Aorta (tissue), 5 donors: ENCODE measurements at regions not wholly inside any gene's neighbourhood (a gene's known extent, or its start where the extent isn't known, plus 50 kb on each side); places are given as distances from the start of the nearest gene placed in this dataset.
A peak's percentile ranks its signal among the peaks of the same experiment; 100 is the strongest.
"Not testable (repeated sequence)": the region's sequence is repeated elsewhere in the genome, so short reads cannot be mapped to it uniquely, and the experiment has no call there.

Source experiments
- ATAC-seq: fragments of 200-7000 bp; cut with Tn5 transposase; one replicate; pipeline ENCODE4 v1.9.1; 2022; ENCODE audit warnings: moderate library complexity; ENCODE audit not compliant: low FRiP score
- DNase-seq, 2 donors: peaks; one replicate each; pipeline ENCODE4 v3.0.0-alpha.2; 2020
- H3K27ac ChIP-seq, 2 donors: one replicate each; pipeline ENCODE4 v1.5.1; 2013; ENCODE audit warnings: low read length in 2 of 2, mild to moderate bottlenecking in 2 of 2, moderate library complexity in 2 of 2, control low read depth in 1 of 2, inconsistent platforms in 1 of 2, low read depth in 1 of 2
- H3K27me3 ChIP-seq, 2 donors: one replicate each; pipeline ENCODE4 v1.6.1; 2013; ENCODE audit warnings: control low read depth in 1 of 2, low read length in 1 of 2, mild to moderate bottlenecking in 1 of 2, moderate library complexity in 1 of 2; ENCODE audit not compliant: insufficient read depth in 2 of 2, control insufficient read depth in 1 of 2
- H3K36me3 ChIP-seq, 2 donors: one replicate each; pipeline ENCODE4 v1.6.1; 2013; ENCODE audit warnings: control low read depth in 1 of 2, low read length in 1 of 2, mild to moderate bottlenecking in 1 of 2; ENCODE audit not compliant: insufficient read depth in 2 of 2, control insufficient read depth in 1 of 2
- H3K4me1 ChIP-seq, 2 donors: one replicate each; pipeline ENCODE4 v1.6.1; 2013; ENCODE audit warnings: low read length in 2 of 2, control low read depth in 1 of 2, mild to moderate bottlenecking in 1 of 2, moderate library complexity in 1 of 2; ENCODE audit not compliant: insufficient read depth in 2 of 2, control insufficient read depth in 1 of 2
- H3K4me3 ChIP-seq, 2 donors: one replicate each; pipeline ENCODE4 v1.5.1; 2013; ENCODE audit warnings: low read length in 2 of 2, control low read depth in 1 of 2, mild to moderate bottlenecking in 1 of 2
- H3K9me3 ChIP-seq: one replicate; pipeline ENCODE4 v1.6.1; 2013; ENCODE audit warnings: mild to moderate bottlenecking, low read length; ENCODE audit not compliant: control insufficient read depth
- WGBS, 2 donors: extraction: QIAGEN DNeasy Blood & Tissue Kit; methylation state at CpG; one replicate each; pipeline ENCODE4 v1.1.7; 2013; 5-methylcytosine and 5-hydroxymethylcytosine counted together
- intact Hi-C, 2 donors: fragments of 100-400 bp; cut with DNase I; formaldehyde crosslinking; loops; one replicate each; pipeline versions ENCODE4 v1.14.2 to v1.15.0; 2022
- donor health status: healthy with polysubstance abuse.
- donor health status: Bipolar disorder and iron deficiency.
- donor health status: DM: no; HTN: no; CAD: no.
- donor health status: DM: no; HTN: no; CAD: no.
- donor health status: DM: yes; HTN: yes; CAD: no.

GRCh38 chr21:10270211-10270610 lies 251.2 kb upstream of the TPTE start:
- ATAC-seq, H3K36me3 ChIP-seq, DNase-seq, H3K9me3 ChIP-seq, intact Hi-C loops, H3K27ac ChIP-seq, H3K27me3 ChIP-seq, H3K4me1 ChIP-seq, H3K4me3 ChIP-seq: not testable (repeated sequence)
- WGBS, 2 donors = 49 to 51% methylated on average over 5 of the region's 5 CpGs

- ATAC-seq, H3K27ac ChIP-seq, H3K36me3 ChIP-seq, H3K4me3 ChIP-seq, H3K27me3 ChIP-seq, intact Hi-C loops, H3K9me3 ChIP-seq, H3K4me1 ChIP-seq, DNase-seq: not testable (repeated sequence)
- WGBS, 2 donors = 61 to 63% methylated on average over 4 of the region's 4 CpGs
Observed at GRCh38 chr21:10271666-10272207, 249.6 kb upstream of the TPTE start.

- WGBS, 2 donors = 52 to 60% methylated on average over 5 of the region's 5 CpGs
- DNase-seq (peak; percentile 11 to 61), ATAC-seq (peak; percentile 65)
- intact Hi-C loops = no loop called here
- peaks cover 1% of the 10 kb centered on the region for H3K9me3 ChIP-seq
- no peaks in the 10 kb centered on the region for H3K27me3 ChIP-seq
- no peaks in the 10 kb centered on the region for H3K36me3 ChIP-seq
- no peaks in the 10 kb centered on the region for H3K4me1 ChIP-seq
- no peak overlapping the region for H3K4me3 ChIP-seq
- H3K27ac ChIP-seq = no peak overlapping the region
Observed at GRCh38 chr21:10272216-10272615, 249.2 kb upstream of the TPTE start.

- Histone ChIP-seq H3K4me3 (no peak overlapping the region), H3K27me3 (no peaks in the 10 kb centered on the region), H3K4me1 (no peaks in the 10 kb centered on the region), H3K9me3 (peaks cover 1% of the 10 kb centered on the region), H3K27ac (no peak overlapping the region), H3K36me3 (no peaks in the 10 kb centered on the region)
- WGBS, 2 donors = 71 to 77% methylated on average over 2 of the region's 2 CpGs
- no peak for ATAC-seq
- intact Hi-C loops = no loop called here
- no peak for DNase-seq
Observed at GRCh38 chr21:10273196-10273595, 248.2 kb upstream of the TPTE start.

- H3K27ac ChIP-seq, intact Hi-C loops, H3K4me1 ChIP-seq, H3K4me3 ChIP-seq, ATAC-seq, DNase-seq, H3K27me3 ChIP-seq, H3K9me3 ChIP-seq, H3K36me3 ChIP-seq: not testable (repeated sequence)
- WGBS, 2 donors = 64 to 72% methylated on average over 3 of the region's 3 CpGs
Observed at GRCh38 chr21:10273794-10274338, 247.5 kb upstream of the TPTE start.
